GM18870 (cell line): ENCODE measurements at regions not wholly inside any gene's neighbourhood (a gene's known extent, or its start where the extent isn't known, plus 50 kb on each side); places are given as distances from the start of the nearest gene placed in this dataset.

ENCODE experiments used
- ATAC-seq: cut with Tn5 transposase; IDR thresholded peaks from one replicate; pipeline ENCODE4 v1.9.1; 2021; ENCODE audit warnings: moderate library complexity; ENCODE audit not compliant: unreplicated experiment

- ATAC-seq, result no peak
These were observed 582.5 kb downstream of the EFNB2 start for GRCh38 chr13:105952973-105953290.

DNA sequence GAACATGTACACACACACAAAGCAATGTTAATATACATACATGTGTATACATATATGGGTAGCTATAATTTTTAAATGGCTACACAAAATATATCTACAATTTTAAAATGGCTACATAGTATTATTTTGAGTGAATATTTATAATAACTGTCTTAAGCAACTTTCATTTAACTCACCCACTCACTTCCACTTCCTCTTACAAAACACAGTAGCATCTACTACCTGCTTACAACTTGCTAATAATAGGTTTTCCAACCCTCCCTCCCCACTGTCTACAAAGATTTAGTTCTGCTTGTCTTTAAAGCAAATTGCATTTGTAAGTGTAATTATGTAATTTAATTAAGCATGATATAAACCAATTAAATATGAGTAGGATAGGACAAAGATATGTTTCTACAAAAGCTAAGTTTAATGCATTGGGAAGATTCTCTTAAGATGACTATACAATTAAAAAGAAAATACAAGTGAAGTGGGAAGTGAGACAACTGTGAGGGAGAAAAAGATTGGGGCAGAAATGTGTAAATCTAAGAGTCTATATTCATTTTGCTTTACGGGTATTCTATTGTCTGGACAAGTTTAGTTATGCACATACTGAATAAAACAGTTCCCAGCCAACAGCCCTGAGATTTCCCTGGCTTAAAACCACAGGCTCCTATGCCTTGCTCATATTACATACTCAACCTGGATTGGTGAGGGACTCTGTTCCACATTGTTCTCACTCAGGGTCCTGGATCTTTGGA, 583.1 kb downstream of the EFNB2 start:
- peak; percentile 67 for ATAC-seq

- no peak for ATAC-seq
These were observed 587.3 kb downstream of the EFNB2 start for GRCh38 chr13:105948143-105948542.

DNA sequence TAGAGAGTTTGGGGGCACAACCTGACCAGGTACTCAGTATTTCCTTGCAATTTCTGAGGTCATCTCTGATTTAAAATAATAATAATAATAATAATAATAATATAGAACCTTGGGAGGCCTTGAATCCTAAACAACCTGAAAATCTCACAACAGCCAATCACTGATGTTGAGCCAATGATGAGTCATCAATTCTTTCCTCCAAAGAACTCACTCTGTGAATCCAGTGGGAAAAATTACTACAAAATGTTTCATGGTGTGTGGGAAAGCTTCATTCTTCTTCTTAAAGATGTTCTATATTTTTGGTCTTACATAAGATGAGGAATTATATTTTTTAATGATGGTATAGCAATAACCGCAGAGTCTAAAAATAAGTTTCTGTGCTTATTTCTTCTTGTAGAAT, 594.6 kb downstream of the EFNB2 start:
- no peak for ATAC-seq

DNA sequence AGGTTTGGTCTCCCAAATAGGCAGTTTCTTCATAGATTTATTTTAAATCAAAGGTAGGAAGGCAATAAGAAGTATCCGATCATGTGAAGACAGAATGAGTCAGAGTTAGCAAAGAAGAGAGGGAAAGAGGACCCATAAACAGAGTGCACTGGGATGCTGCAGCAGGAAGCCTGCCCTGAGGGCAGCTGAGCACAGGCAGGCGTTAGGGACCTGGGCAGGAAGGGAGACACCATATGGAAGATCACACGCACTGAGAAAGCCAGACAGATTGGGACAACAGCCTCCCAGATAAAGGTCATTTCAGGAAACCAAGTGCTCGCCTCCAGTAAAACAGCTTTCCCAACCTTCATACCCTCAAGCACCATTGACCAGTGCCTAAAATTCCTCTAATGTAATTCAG, 598.0 kb downstream of the EFNB2 start:
- no peak for ATAC-seq

DNA sequence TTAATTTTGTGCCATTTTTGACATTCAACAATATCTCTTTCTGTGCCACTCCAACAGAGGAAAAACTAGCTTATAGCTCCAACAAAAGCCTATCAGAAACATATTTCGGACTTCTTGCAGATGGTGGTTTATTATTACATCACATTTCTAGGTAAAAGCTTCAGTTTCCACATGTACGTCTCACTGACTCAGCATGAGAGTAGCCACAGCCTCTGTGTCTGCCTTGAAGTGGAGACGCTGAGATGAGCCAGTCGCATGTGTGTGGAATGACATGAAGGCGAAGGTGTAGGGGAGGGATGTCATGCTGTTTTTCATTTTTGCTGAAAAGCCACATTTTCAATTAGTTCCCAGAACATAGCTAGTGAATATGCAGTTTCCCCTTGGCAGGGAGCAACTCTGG, 598.6 kb downstream of the EFNB2 start:
- no peak for ATAC-seq

- no peak for ATAC-seq
These were observed 606.0 kb downstream of the EFNB2 start for GRCh38 chr13:105929505-105929904.

DNA sequence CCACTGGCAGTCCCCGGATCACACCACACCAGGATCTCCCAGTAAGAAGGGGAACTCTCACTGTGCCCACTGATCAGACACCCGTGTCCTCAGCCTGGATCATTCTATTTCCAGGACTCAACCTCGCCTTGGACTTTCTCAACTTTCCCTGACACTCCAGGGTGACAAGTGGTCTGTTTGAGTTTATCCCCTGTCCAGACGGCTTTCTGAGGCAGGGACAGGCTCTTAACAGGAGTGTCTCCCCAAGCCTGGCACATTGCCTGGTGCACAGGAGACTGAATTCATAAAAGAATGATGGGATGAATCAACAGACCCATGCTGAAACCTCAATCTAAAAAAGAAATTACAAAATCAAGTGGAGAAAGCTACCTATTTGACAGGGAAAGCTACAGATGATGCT, 606.6 kb downstream of the EFNB2 start:
- no peak for ATAC-seq

DNA sequence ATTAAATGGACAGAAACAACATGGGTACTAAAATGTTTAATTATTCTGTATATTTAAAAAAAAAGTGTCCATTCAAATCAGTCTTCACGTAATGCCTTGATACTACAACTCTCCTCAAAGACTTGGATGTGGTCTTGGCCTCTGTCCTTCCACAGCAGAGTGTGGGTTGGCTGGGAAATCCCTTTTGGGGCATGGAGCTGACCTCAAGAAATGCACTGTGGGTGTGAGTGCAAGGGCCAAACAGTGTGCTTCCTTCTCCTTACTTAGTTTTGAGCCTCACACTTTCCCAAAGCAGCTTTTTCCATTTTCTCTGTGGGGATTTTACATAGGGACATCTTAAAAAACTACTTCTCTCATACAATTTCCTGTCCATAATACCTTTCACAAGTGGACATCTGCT, 607.4 kb downstream of the EFNB2 start:
- no peak for ATAC-seq

- no peak for ATAC-seq
These were observed 610.0 kb downstream of the EFNB2 start for GRCh38 chr13:105925496-105925895.

GRCh38 chr13:105921711-105922110, 613.8 kb downstream of the EFNB2 start:
- no peak for ATAC-seq

- ATAC-seq, result no peak
These were observed 615.1 kb downstream of the EFNB2 start for GRCh38 chr13:105920370-105920769.

DNA sequence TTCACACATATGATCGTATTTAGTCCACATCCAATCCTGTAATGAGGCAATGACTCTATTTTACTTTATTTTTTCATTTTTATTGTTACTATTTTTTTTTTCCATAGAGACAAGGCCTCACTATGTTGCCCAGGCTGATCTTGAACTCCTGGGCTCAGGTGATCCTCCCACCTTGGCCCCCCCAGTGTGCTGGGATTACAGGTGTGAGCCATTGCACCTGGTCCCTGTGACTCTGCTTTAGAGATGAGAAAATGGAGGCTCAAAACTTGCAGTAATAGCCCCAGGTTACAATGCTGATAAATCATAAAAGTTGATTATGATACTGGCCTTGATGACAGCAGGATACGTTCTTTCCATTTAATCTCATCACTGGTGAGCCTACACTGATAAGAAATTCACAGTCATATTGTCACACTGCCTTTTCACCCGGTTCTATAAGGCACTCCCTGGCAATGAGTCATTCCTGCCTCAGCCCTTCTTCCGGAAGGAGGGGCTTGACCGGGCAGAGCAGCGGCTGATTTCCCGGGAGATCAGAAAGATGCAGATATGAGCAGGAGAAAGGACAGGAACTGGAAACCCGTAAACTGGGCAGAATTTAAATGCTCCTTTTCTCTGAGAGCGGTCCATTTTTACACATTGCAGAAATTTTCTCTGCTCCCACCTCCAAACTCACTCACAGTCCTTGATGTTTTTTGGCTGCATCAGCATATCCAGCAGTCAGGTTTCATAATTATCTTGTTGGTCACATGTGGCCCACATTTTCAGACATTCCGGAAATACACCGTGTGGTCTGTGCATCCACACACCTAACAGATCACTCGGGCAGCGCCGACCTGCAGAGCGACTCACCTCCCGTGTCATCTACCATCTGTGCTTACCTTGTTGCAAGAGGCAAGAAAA, 616.4 kb downstream of the EFNB2 start:
- ATAC-seq, result no peak

DNA sequence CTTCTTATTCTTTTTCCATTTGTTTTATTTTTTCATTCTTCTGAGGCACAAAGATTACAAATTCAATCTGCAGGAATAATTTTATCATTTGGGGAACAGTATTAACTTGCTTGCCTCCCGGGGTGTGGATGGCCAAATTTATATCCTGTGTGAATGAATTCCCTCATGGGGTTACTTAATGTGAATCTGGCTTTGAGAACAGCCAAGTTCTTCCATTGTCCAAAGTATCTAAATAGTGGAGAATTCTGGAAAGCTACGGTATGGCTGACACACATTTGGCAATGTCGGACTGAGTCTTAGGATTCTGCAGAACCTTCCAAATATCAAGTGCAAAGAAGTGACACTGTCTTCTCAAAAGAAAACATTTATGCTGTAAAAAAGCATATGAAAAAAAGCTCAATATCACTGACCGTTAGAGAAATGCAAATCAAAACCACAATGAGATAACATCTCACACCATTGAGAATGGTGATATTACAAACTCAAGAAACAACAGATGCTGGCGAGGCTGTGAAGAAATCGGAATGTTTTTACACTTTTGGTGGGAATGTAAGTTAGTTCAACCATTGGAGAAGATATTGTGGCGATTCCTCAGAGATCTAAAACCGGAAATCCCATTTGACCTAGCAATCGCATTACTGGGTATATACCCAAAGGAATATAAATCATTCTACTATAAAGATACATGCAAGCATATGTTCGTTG, 620.2 kb downstream of the EFNB2 start:
- no peak for ATAC-seq

DNA sequence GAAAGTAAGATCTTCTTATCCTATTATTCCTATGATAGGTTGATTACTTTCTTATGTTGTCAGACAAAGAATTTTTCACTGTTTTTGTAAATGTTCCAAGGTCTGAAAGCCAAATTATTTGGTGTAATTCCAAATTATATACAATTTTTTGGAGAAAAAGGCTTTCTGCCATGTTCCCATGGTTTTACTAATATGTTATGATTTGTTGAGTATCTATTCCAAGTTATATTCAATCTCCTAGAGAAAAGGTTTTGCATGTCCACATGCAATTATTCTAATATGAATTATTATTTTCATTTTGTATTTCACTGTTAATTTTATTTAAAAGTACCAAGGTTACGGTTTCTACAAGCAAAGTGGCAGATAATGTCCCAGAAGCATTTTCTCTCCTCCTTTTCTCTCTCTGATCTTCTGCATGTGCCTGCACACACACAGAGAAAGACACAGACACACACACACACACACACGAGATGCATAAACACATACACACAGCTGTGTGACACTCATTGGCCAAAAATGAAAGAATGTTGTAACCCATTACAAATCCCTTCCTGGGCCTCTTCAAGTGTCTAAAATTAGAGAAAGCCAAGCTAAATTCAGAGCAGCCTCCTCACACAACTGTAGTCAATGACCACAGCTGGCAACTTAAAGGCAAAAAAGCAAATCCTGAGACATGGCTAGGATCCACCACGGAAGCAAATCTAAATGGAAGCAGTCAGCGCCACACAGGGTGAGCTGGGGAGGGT, 621.0 kb downstream of the EFNB2 start:
- ATAC-seq, result no peak

DNA sequence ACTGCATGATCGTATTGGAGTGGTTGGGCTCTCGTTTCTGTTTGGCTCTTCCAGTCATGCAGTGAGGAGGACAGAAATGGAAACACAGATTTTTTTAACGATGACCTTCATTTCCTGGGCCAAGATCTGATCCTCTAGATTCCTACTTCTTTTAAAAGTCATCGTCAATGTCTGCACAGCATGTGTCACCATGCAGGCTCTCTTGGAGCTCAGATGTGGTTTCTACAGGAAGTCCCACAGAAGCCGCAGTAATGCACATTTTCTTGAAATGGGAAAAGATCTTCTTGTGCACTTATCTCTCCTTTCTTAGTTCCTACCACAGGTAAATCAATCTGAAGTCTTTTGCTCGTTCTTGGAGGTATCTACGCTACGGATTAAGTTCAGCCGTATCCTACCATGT, 626.9 kb downstream of the EFNB2 start:
- no peak for ATAC-seq

- no peak for ATAC-seq
These were observed 628.0 kb downstream of the EFNB2 start for GRCh38 chr13:105907319-105908019.

DNA sequence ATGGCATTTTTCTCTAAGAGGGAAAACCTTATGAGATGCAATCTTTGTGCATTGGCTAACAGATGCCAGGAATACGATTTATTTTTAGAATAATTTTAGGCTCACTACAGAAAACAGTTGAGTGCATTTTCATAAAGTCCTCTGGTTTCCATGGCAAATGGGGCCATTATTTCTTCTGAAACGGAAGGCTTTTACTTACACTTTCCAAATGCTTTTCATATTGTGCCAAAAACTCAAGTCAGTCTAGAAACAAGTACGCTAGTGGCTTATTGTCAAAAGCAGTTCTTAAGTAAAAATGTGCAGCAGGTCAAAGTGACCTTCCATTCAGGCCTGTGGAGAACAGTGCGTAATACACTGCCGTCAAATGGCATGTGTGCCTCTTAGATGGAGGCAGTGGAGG, 628.7 kb downstream of the EFNB2 start:
- no peak for ATAC-seq

GRCh38 chr13:105904034-105904742, 631.3 kb downstream of the EFNB2 start:
- ATAC-seq, result no peak

- ATAC-seq, result no peak
These were observed 633.1 kb downstream of the EFNB2 start for GRCh38 chr13:105902396-105902795.
